ENCODE measurements at regions not wholly inside any gene's neighbourhood (a gene's known extent, or its start where the extent isn't known, plus 50 kb on each side); places are given as distances from the start of the nearest gene placed in this dataset.

DNA sequence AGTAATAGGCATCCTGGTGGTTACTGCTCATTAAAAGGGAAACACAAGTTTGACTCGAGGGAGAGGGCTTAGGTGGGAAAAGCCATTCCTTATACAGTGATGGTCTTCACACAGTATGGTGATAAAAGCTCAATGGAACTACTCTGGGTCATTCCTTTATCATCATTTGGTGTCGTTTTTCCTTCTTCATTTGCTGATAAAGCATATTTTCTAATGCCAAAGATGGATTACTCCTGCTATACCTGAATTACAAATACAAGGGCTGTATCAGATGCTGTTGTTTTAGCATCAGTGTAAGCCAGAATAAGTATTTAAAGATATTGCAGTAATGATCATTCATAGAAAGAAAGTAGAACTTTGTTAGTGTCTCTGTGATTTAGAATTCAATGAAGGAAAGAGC lies 563.7 kb downstream of the PLCL1 start:
- TF ChIP-seq EZH2phosphoT487 (IDR thresholded peaks at IDR 0.05; ENCODE audit: low read length) = no peak
- TF ChIP-seq, protein P1, sequence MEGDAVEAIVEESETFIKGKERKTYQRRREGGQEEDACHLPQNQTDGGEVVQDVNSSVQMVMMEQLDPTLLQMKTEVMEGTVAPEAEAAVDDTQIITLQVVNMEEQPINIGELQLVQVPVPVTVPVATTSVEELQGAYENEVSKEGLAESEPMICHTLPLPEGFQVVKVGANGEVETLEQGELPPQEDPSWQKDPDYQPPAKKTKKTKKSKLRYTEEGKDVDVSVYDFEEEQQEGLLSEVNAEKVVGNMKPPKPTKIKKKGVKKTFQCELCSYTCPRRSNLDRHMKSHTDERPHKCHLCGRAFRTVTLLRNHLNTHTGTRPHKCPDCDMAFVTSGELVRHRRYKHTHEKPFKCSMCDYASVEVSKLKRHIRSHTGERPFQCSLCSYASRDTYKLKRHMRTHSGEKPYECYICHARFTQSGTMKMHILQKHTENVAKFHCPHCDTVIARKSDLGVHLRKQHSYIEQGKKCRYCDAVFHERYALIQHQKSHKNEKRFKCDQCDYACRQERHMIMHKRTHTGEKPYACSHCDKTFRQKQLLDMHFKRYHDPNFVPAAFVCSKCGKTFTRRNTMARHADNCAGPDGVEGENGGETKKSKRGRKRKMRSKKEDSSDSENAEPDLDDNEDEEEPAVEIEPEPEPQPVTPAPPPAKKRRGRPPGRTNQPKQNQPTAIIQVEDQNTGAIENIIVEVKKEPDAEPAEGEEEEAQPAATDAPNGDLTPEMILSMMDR (IDR thresholded peaks at IDR 0.05; ENCODE audit: low read length) = no peak
